Lower leg skin (tissue), 4 donors: ENCODE measurements at regions not wholly inside any gene's neighbourhood (a gene's known extent, or its start where the extent isn't known, plus 50 kb on each side); places are given as distances from the start of the nearest gene placed in this dataset.

Experiments used
- DNase-seq, 2 donors: peaks; one replicate each; pipeline ENCODE4 v3.0.0-alpha.2; 2019; ENCODE audit warnings: low spot score in 2 of 2
- H3K4me3 ChIP-seq: fragments of 200-600 bp; sonication (generic); 2 replicates; pipeline ENCODE4 v1.5.1; 2017; ENCODE audit warnings: mild to moderate bottlenecking, low read depth; ENCODE audit not compliant: poor library complexity, severe bottlenecking
- CTCF ChIP-seq, 3 donors: fragments of 450-650 bp; IDR thresholded peaks; one replicate each; pipeline ENCODE4 v1.5.1; 2016; ENCODE audit warnings: antibody characterized with exemption in 3 of 3, mild to moderate bottlenecking in 3 of 3, moderate library complexity in 2 of 3
- POLR2A ChIP-seq, 2 donors: fragments of 450-650 bp; IDR thresholded peaks; one replicate each; pipeline ENCODE4 v1.6.1; 2016 to 2017; ENCODE audit warnings: antibody characterized with exemption in 2 of 2, mild to moderate bottlenecking in 1 of 2, moderate library complexity in 1 of 2
- WGBS, 2 donors: methylation state at CpG; one replicate each; pipeline ENCODE4 v1.1.5; 2018; 5-methylcytosine and 5-hydroxymethylcytosine counted together
- intact Hi-C: fragments of 100-400 bp; cut with DNase I; formaldehyde crosslinking; loops from one replicate; pipeline ENCODE4 v1.15.0; 2023; ENCODE audit warnings: low total_unique reads

GRCh38 chr16:31704138-31704537, 169.5 kb upstream of the ZNF267 start:
- DNase-seq = no peak
- intact Hi-C loops = no loop called here
- WGBS, 2 donors = 92% methylated on average over 9 of the region's 9 CpGs
- TF ChIP-seq POLR2A (IDR thresholded peaks at IDR 0.05) (no peak), CTCF (IDR thresholded peaks at IDR 0.05) (no peak)
- no peak overlapping the region for H3K4me3 ChIP-seq

- no peak overlapping the region for H3K4me3 ChIP-seq
- TF ChIP-seq POLR2A (IDR thresholded peaks at IDR 0.05) (no peak), CTCF (IDR thresholded peaks at IDR 0.05) (no peak)
- DNase-seq = no peak
- 92 to 93% methylated on average over 5 of the region's 5 CpGs for WGBS, 2 donors
- intact Hi-C loops = no loop called here
Observed at GRCh38 chr16:31705371-31705770, 168.2 kb upstream of the ZNF267 start.

- TF ChIP-seq POLR2A (IDR thresholded peaks at IDR 0.05) = no peak
- no peak for TF ChIP-seq CTCF (IDR thresholded peaks at IDR 0.05)
- WGBS, 2 donors = 79 to 94% methylated on average over 8 of the region's 9 CpGs
- intact Hi-C loops = no loop called here
- no peak for DNase-seq
- no peak overlapping the region for H3K4me3 ChIP-seq
Observed at GRCh38 chr16:31706318-31706717, 167.3 kb upstream of the ZNF267 start.

GRCh38 chr16:31706925-31707324, 166.7 kb upstream of the ZNF267 start:
- 79 to 91% methylated on average over 4 of the region's 4 CpGs for WGBS, 2 donors
- intact Hi-C loops = no loop called here
- DNase-seq = no peak
- TF ChIP-seq POLR2A (IDR thresholded peaks at IDR 0.05) (no peak), CTCF (IDR thresholded peaks at IDR 0.05) (no peak)
- no peak overlapping the region for H3K4me3 ChIP-seq

- TF ChIP-seq CTCF (IDR thresholded peaks at IDR 0.05) (no peak), POLR2A (IDR thresholded peaks at IDR 0.05) (no peak)
- intact Hi-C loops = no loop called here
- 89% methylated on average over 10 of the region's 10 CpGs for WGBS, 2 donors
- no peak for DNase-seq
- no peak overlapping the region for H3K4me3 ChIP-seq
Observed at GRCh38 chr16:31707743-31708335, 165.8 kb upstream of the ZNF267 start.

- intact Hi-C loops = no loop called here
- DNase-seq = no peak
- WGBS, 2 donors = 87 to 88% methylated on average over 5 to 6 of the region's 8 CpGs
- no peak overlapping the region for H3K4me3 ChIP-seq
- TF ChIP-seq CTCF (IDR thresholded peaks at IDR 0.05) = no peak
- TF ChIP-seq POLR2A (IDR thresholded peaks at IDR 0.05) = no peak
Observed at GRCh38 chr16:31708348-31708747, 165.3 kb upstream of the ZNF267 start.
